ENCODE measurements at regions not wholly inside any gene's neighbourhood (a gene's known extent, or its start where the extent isn't known, plus 50 kb on each side); places are given as distances from the start of the nearest gene placed in this dataset.

DNA sequence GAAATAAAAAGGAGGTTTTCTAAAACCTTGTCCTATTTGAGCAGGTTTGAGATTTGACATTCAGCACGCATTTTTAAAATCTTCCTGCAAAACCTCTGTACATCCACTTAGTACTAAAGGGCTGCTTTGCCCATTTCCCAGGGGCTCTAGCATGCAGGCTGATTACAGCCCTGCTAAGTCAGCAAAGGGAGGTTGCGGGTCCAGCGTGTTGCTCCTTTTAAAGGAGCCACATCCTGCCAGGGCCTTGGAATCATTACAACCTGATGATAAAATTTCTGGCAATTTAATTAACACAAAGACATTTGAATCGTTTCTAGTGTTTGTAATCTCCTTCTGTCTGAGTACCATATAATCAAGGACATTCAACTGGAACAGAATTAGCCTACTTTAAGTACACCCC, 455.1 kb upstream of the CITED2 start:
- no peak for TF ChIP-seq POLR2AphosphoS5 (IDR thresholded peaks at IDR 0.05)
- TF ChIP-seq, protein P1, sequence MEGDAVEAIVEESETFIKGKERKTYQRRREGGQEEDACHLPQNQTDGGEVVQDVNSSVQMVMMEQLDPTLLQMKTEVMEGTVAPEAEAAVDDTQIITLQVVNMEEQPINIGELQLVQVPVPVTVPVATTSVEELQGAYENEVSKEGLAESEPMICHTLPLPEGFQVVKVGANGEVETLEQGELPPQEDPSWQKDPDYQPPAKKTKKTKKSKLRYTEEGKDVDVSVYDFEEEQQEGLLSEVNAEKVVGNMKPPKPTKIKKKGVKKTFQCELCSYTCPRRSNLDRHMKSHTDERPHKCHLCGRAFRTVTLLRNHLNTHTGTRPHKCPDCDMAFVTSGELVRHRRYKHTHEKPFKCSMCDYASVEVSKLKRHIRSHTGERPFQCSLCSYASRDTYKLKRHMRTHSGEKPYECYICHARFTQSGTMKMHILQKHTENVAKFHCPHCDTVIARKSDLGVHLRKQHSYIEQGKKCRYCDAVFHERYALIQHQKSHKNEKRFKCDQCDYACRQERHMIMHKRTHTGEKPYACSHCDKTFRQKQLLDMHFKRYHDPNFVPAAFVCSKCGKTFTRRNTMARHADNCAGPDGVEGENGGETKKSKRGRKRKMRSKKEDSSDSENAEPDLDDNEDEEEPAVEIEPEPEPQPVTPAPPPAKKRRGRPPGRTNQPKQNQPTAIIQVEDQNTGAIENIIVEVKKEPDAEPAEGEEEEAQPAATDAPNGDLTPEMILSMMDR (IDR thresholded peaks at IDR 0.05): no peak
